GM21360 (cell line): ENCODE measurements at regions not wholly inside any gene's neighbourhood (a gene's known extent, or its start where the extent isn't known, plus 50 kb on each side); places are given as distances from the start of the nearest gene placed in this dataset.
"Not testable (repeated sequence)": the region's sequence is repeated elsewhere in the genome, so short reads cannot be mapped to it uniquely, and the experiment has no call there.

Experiments used
- ATAC-seq: cut with Tn5 transposase; IDR thresholded peaks from one replicate; pipeline ENCODE4 v1.9.1; 2021; ENCODE audit warnings: mild to moderate bottlenecking, moderate library complexity; ENCODE audit not compliant: unreplicated experiment

GRCh38 chr10:65176994-65177393 lies 1655.8 kb downstream of the REEP3 start:
- ATAC-seq: no peak

- no peak for ATAC-seq
Measured at GRCh38 chr10:65183236-65183635, 1662.0 kb downstream of the REEP3 start.

- not testable (repeated sequence) for ATAC-seq
Measured at GRCh38 chr10:65186668-65187067, 1665.5 kb downstream of the REEP3 start.

GRCh38 chr10:65194126-65194525 lies 1672.9 kb downstream of the REEP3 start:
- ATAC-seq: no peak

- ATAC-seq: no peak
Measured at GRCh38 chr10:65194555-65194954, 1673.4 kb downstream of the REEP3 start.

- no peak for ATAC-seq
Measured at GRCh38 chr10:65196111-65196510, 1674.9 kb downstream of the REEP3 start.

- ATAC-seq: no peak
Measured at GRCh38 chr10:65197935-65198334, 1676.7 kb downstream of the REEP3 start.

- ATAC-seq: no peak
Measured at GRCh38 chr10:65201491-65201890, 1680.3 kb downstream of the REEP3 start.

GRCh38 chr10:65204999-65205398 lies 1683.8 kb downstream of the REEP3 start:
- ATAC-seq: no peak

GRCh38 chr10:65213170-65213569 lies 1692.0 kb downstream of the REEP3 start:
- ATAC-seq: no peak

GRCh38 chr10:65219444-65219843 lies 1698.2 kb downstream of the REEP3 start:
- no peak for ATAC-seq

GRCh38 chr10:65231148-65231547 lies 1694.7 kb upstream of the LRRTM3 start:
- ATAC-seq: no peak

- ATAC-seq: no peak
Measured at GRCh38 chr10:65234261-65234660, 1691.6 kb upstream of the LRRTM3 start.

GRCh38 chr10:65235266-65235665 lies 1690.6 kb upstream of the LRRTM3 start:
- no peak for ATAC-seq

- ATAC-seq: no peak
Measured at GRCh38 chr10:65235846-65236245, 1690.0 kb upstream of the LRRTM3 start.

GRCh38 chr10:65265451-65265954 lies 1660.3 kb upstream of the LRRTM3 start:
- no peak for ATAC-seq

GRCh38 chr10:65269551-65269950 lies 1656.3 kb upstream of the LRRTM3 start:
- not testable (repeated sequence) for ATAC-seq

GRCh38 chr10:65270969-65271368 lies 1654.9 kb upstream of the LRRTM3 start:
- ATAC-seq: no peak

- no peak for ATAC-seq
Measured at GRCh38 chr10:65273115-65273514, 1652.7 kb upstream of the LRRTM3 start.

GRCh38 chr10:65275296-65275695 lies 1650.5 kb upstream of the LRRTM3 start:
- no peak for ATAC-seq

GRCh38 chr10:65284495-65285041 lies 1641.3 kb upstream of the LRRTM3 start:
- ATAC-seq: no peak

- not testable (repeated sequence) for ATAC-seq
Measured at GRCh38 chr10:65285726-65286125, 1640.1 kb upstream of the LRRTM3 start.

- ATAC-seq: no peak
Measured at GRCh38 chr10:65291286-65291685, 1634.5 kb upstream of the LRRTM3 start.
